Subcutaneous abdominal adipose tissue (tissue), 5 donors: ENCODE measurements at regions not wholly inside any gene's neighbourhood (a gene's known extent, or its start where the extent isn't known, plus 50 kb on each side); places are given as distances from the start of the nearest gene placed in this dataset.

Experiments used
- H3K27ac ChIP-seq: one replicate; pipeline ENCODE4 v1.7.0; 2013; ENCODE audit warnings: low read depth, mild to moderate bottlenecking, inconsistent platforms, low read length, moderate library complexity
- H3K27me3 ChIP-seq, 5 donors: one replicate each; pipeline ENCODE4 v1.7.0; 2013; ENCODE audit warnings: low read length in 5 of 5, inconsistent platforms in 1 of 5; ENCODE audit not compliant: control insufficient read depth in 5 of 5, insufficient read depth in 4 of 5
- H3K36me3 ChIP-seq, 5 donors: one replicate each; pipeline ENCODE4 v1.7.0; 2013; ENCODE audit warnings: low read length in 5 of 5; ENCODE audit not compliant: control insufficient read depth in 5 of 5, insufficient read depth in 5 of 5
- H3K4me1 ChIP-seq, 5 donors: one replicate each; pipeline ENCODE4 v1.7.0; 2013; ENCODE audit warnings: low read length in 5 of 5, mild to moderate bottlenecking in 3 of 5, moderate library complexity in 1 of 5; ENCODE audit not compliant: control insufficient read depth in 5 of 5, insufficient read depth in 5 of 5
- H3K4me3 ChIP-seq, 5 donors: one replicate each; pipeline ENCODE4 v1.7.0; 2013; ENCODE audit warnings: low read length in 5 of 5, low read depth in 1 of 5
- H3K9ac ChIP-seq, 5 donors: one replicate each; pipeline ENCODE4 v1.7.0; 2013; ENCODE audit warnings: low read length in 5 of 5, mild to moderate bottlenecking in 4 of 5, moderate library complexity in 3 of 5
- H3K9me3 ChIP-seq, 5 donors: one replicate each; pipeline ENCODE4 v1.7.0; 2013; ENCODE audit warnings: low read length in 5 of 5; ENCODE audit not compliant: control insufficient read depth in 5 of 5
- donor health status: healthy.
- donor health status: healthy.
- donor health status: healthy.
- donor health status: healthy.
- donor health status: healthy.

GRCh38 chrX:20354505-20354904 lies 87.8 kb upstream of the RPS6KA3 start:
- Histone ChIP-seq H3K4me1 (peaks cover 0 to 3% (median 0%) of the 10 kb centered on the region in 5 donors), H3K27ac (no peak overlapping the region), H3K9ac (no peak overlapping the region), H3K9me3 (no peaks in the 10 kb centered on the region), H3K36me3 (no peaks in the 10 kb centered on the region), H3K4me3 (no peak overlapping the region), H3K27me3 (peaks cover 0 to 11% (median 2%) of the 10 kb centered on the region in 5 donors)

- Histone ChIP-seq H3K9ac (no peak overlapping the region), H3K4me1 (peaks cover 0 to 4% (median 0%) of the 10 kb centered on the region in 5 donors), H3K4me3 (no peak overlapping the region), H3K27me3 (peaks cover 0 to 11% (median 2%) of the 10 kb centered on the region in 5 donors), H3K9me3 (no peaks in the 10 kb centered on the region), H3K27ac (no peak overlapping the region), H3K36me3 (no peaks in the 10 kb centered on the region)
These were observed 86.2 kb upstream of the RPS6KA3 start for GRCh38 chrX:20352935-20353336.

DNA sequence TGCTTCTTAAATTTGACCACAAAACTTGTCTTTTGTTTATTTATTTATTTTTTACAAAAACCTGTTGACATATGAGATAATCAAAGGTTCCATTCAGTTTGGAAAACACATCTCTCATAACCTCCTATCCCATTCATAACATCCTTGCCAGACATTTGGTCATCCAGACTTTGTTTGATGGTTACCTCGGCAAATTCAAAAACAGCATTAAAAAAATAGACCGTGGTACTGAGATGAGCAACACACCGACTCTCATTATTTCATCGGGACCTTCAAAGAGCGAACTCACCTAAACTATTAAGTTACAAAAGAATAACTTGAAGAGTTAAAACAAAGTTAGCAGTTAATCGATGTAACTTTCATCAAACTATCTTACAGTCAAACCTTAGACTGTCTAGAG lies 85.8 kb upstream of the RPS6KA3 start:
- H3K9ac ChIP-seq: no peak overlapping the region
- no peaks in the 10 kb centered on the region for H3K36me3 ChIP-seq
- peaks cover 0 to 11% (median 2%) of the 10 kb centered on the region in 5 donors for H3K27me3 ChIP-seq
- no peaks in the 10 kb centered on the region for H3K9me3 ChIP-seq
- no peak overlapping the region for H3K4me3 ChIP-seq
- peaks cover 0 to 9% (median 0%) of the 10 kb centered on the region in 5 donors for H3K4me1 ChIP-seq
- H3K27ac ChIP-seq: no peak overlapping the region

- peaks cover 0 to 6% (median 4%) of the 10 kb centered on the region in 5 donors for H3K27me3 ChIP-seq
These were observed 83.9 kb upstream of the RPS6KA3 start for GRCh38 chrX:20350596-20350995.

GRCh38 chrX:20348139-20348538 lies 81.4 kb upstream of the RPS6KA3 start:
- H3K4me3 ChIP-seq: no peak overlapping the region
- peaks cover 0 to 9% (median 0%) of the 10 kb centered on the region in 5 donors for H3K4me1 ChIP-seq
- no peak overlapping the region for H3K27ac ChIP-seq
- H3K36me3 ChIP-seq: no peaks in the 10 kb centered on the region
- no peak overlapping the region for H3K9ac ChIP-seq
- H3K9me3 ChIP-seq: peaks cover 0 to 2% (median 0%) of the 10 kb centered on the region in 5 donors
- H3K27me3 ChIP-seq: peaks cover 0 to 6% (median 4%) of the 10 kb centered on the region in 5 donors

More at GRCh38 chrX:20350596-20350995, 83.9 kb upstream of the RPS6KA3 start:
- Histone ChIP-seq H3K36me3 (no peaks in the 10 kb centered on the region), H3K4me3 (no peak overlapping the region), H3K27ac (no peak overlapping the region), H3K9me3 (no peaks in the 10 kb centered on the region), H3K9ac (no peak overlapping the region), H3K4me1 (peaks cover 0 to 9% (median 0%) of the 10 kb centered on the region in 5 donors)

- H3K4me3 ChIP-seq: no peak overlapping the region
- H3K4me1 ChIP-seq: peaks cover 0 to 9% (median 0%) of the 10 kb centered on the region in 5 donors
- H3K36me3 ChIP-seq: no peaks in the 10 kb centered on the region
- H3K9ac ChIP-seq: no peak overlapping the region
- H3K9me3 ChIP-seq: peaks cover 0 to 4% (median 0%) of the 10 kb centered on the region in 5 donors
- no peak overlapping the region for H3K27ac ChIP-seq
- H3K27me3 ChIP-seq: peaks cover 0 to 6% (median 3%) of the 10 kb centered on the region in 5 donors
These were observed 80.8 kb upstream of the RPS6KA3 start for GRCh38 chrX:20347481-20347880.

GRCh38 chrX:20333672-20334071 lies 67.0 kb upstream of the RPS6KA3 start:
- no peaks in the 10 kb centered on the region for H3K4me1 ChIP-seq
- H3K27ac ChIP-seq: no peak overlapping the region
- H3K4me3 ChIP-seq: no peak overlapping the region
- H3K36me3 ChIP-seq: no peaks in the 10 kb centered on the region
- H3K9me3 ChIP-seq: peaks cover 0 to 4% (median 0%) of the 10 kb centered on the region in 5 donors
- peaks cover 0 to 7% (median 3%) of the 10 kb centered on the region in 5 donors for H3K27me3 ChIP-seq
- H3K9ac ChIP-seq: no peak overlapping the region

DNA sequence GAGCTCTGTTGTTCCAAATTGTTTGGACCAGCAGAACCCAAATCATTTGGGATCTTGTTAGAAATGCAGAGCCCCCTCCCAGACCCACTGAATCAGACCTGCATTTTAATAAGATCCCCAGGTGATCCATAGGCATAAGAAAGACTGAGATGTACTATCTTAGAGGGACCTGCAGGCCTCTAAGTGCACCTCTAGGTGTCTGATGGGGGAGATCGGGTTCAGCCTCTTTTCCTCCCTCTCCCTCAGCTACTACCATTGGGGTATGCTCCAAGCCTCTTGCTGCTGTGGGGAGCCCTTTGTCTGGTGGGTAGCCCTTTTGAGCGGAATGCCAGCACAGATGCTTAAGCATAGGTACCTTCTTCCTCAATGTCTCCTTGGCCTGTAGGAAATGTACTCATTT lies 63.8 kb upstream of the RPS6KA3 start:
- Histone ChIP-seq H3K36me3 (no peaks in the 10 kb centered on the region), H3K4me1 (no peaks in the 10 kb centered on the region), H3K4me3 (no peak overlapping the region), H3K9me3 (no peaks in the 10 kb centered on the region), H3K27me3 (peaks cover 4 to 9% (median 7%) of the 10 kb centered on the region in 5 donors), H3K9ac (no peak overlapping the region), H3K27ac (no peak overlapping the region)

GRCh38 chrX:20329435-20329834 lies 62.7 kb upstream of the RPS6KA3 start:
- Histone ChIP-seq H3K27me3 (peaks cover 4 to 9% (median 7%) of the 10 kb centered on the region in 5 donors), H3K27ac (no peak overlapping the region), H3K4me1 (no peaks in the 10 kb centered on the region), H3K4me3 (no peak overlapping the region), H3K36me3 (no peaks in the 10 kb centered on the region), H3K9ac (no peak overlapping the region), H3K9me3 (no peaks in the 10 kb centered on the region)

DNA sequence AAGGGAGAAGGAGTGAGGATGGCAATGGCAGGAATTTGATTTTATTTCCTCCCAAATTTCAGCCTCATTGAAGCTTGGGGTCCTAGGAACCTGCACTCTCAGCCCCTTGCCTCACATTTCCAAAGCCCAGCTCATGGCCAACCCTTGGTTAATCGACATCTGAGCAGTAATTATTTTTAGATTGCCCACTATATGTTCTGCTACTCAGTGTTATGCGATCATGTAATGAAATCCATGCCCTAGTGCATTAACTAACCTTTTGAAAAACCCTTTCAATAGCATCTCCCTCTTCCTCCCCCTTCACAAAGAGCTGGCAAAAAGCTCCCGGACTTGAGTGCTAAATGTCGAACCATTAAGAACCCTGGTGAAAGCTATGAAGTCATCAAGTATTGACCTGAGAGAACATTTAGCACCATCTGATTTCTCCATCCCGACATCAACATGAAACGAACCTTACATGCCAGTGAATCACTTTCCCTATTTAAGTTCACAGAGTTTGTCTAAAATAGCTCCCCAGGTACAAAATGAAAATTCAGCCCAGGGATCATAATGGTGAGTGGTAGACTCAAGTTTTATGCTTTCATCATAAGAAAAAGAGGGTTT lies 59.2 kb upstream of the RPS6KA3 start:
- H3K9ac ChIP-seq: no peak overlapping the region
- H3K9me3 ChIP-seq: no peaks in the 10 kb centered on the region
- H3K4me3 ChIP-seq: no peak overlapping the region
- H3K27me3 ChIP-seq: peaks cover 0 to 18% (median 9%) of the 10 kb centered on the region in 5 donors
- H3K36me3 ChIP-seq: no peaks in the 10 kb centered on the region
- H3K27ac ChIP-seq: no peak overlapping the region
- H3K4me1 ChIP-seq: no peaks in the 10 kb centered on the region
